Stimulated activated effector memory CD8-positive, alpha-beta T cell treated with anti-CD3 and anti-CD28 coated beads, Interleukin-12 subunit alpha, Interleukin-12 subunit beta, amount 100 ng/mL, for 72 hours (primary cell): ENCODE measurements at regions not wholly inside any gene's neighbourhood (a gene's known extent, or its start where the extent isn't known, plus 50 kb on each side); places are given as distances from the start of the nearest gene placed in this dataset.

ENCODE experiments used
- ATAC-seq: fragments of 150-1000 bp; cut with Tn5 transposase; 2 replicates; pipeline ENCODE4 v1.10.0; 2021
- DNase-seq, 2 donors: peaks; one replicate each; pipeline ENCODE4 v3.0.0; 2021 to 2022; ENCODE audit warnings: low spot score in 2 of 2
- H3K27ac Mint-ChIP-seq: one replicate; pipeline ENCODE4 v1.8.0; 2022; ENCODE audit warnings: mild to moderate bottlenecking, mixed read lengths
- H3K36me3 Mint-ChIP-seq: one replicate; pipeline ENCODE4 v1.8.0; 2022; ENCODE audit warnings: mild to moderate bottlenecking, mixed read lengths
- H3K4me1 Mint-ChIP-seq: one replicate; pipeline ENCODE4 v1.8.0; 2022; ENCODE audit warnings: mixed read lengths
- H3K4me3 Mint-ChIP-seq: one replicate; pipeline ENCODE4 v1.8.0; 2022; ENCODE audit warnings: mild to moderate bottlenecking, mixed read lengths
- H3K9me3 Mint-ChIP-seq: one replicate; pipeline ENCODE4 v1.8.0; 2022; ENCODE audit warnings: mixed read lengths

GRCh38 chr3:10575601-10576160 is 70.3 kb upstream of the ATP2B2 start:
- Mint-ChIP-seq H3K36me3 (no peaks in the 10 kb centered on the region), H3K4me1 (peaks cover 10% of the 10 kb centered on the region), H3K27ac (no peak overlapping the region), H3K4me3 (no peak overlapping the region), H3K9me3 (no peaks in the 10 kb centered on the region)
- DNase-seq (no peak), ATAC-seq (no peak)

- H3K36me3 Mint-ChIP-seq = no peaks in the 10 kb centered on the region
- no peak overlapping the region for H3K4me3 Mint-ChIP-seq
- no peak for ATAC-seq
- peaks cover 10% of the 10 kb centered on the region for H3K4me1 Mint-ChIP-seq
- H3K27ac Mint-ChIP-seq = no peak overlapping the region
- H3K9me3 Mint-ChIP-seq = no peaks in the 10 kb centered on the region
- no peak for DNase-seq
Measured at GRCh38 chr3:10577486-10577885, 72.1 kb upstream of the ATP2B2 start.

- Mint-ChIP-seq H3K9me3 (no peaks in the 10 kb centered on the region), H3K36me3 (no peaks in the 10 kb centered on the region), H3K4me3 (no peak overlapping the region), H3K4me1 (no peaks in the 10 kb centered on the region), H3K27ac (no peak overlapping the region)
- ATAC-seq (no peak), DNase-seq (no peak)
Measured at GRCh38 chr3:10580426-10580825, 75.0 kb upstream of the ATP2B2 start.

GRCh38 chr3:10581251-10581650 is 75.9 kb upstream of the ATP2B2 start:
- Mint-ChIP-seq H3K4me3 (no peak overlapping the region), H3K4me1 (no peaks in the 10 kb centered on the region), H3K36me3 (no peaks in the 10 kb centered on the region), H3K27ac (no peak overlapping the region), H3K9me3 (no peaks in the 10 kb centered on the region)
- ATAC-seq (no peak), DNase-seq (no peak)

- Mint-ChIP-seq H3K36me3 (no peaks in the 10 kb centered on the region), H3K4me3 (no peak overlapping the region), H3K9me3 (no peaks in the 10 kb centered on the region), H3K4me1 (no peaks in the 10 kb centered on the region), H3K27ac (no peak overlapping the region)
- ATAC-seq (no peak), DNase-seq (no peak)
Measured at GRCh38 chr3:10581716-10582115, 76.3 kb upstream of the ATP2B2 start.

GRCh38 chr3:10582733-10583132 is 77.3 kb upstream of the ATP2B2 start:
- no peak for ATAC-seq
- H3K4me3 Mint-ChIP-seq = no peak overlapping the region
- no peak for DNase-seq
- no peaks in the 10 kb centered on the region for H3K36me3 Mint-ChIP-seq
- no peak overlapping the region for H3K27ac Mint-ChIP-seq
- no peaks in the 10 kb centered on the region for H3K9me3 Mint-ChIP-seq
- H3K4me1 Mint-ChIP-seq = no peaks in the 10 kb centered on the region

- Mint-ChIP-seq H3K4me1 (no peaks in the 10 kb centered on the region), H3K27ac (no peak overlapping the region), H3K9me3 (no peaks in the 10 kb centered on the region), H3K36me3 (no peaks in the 10 kb centered on the region), H3K4me3 (no peak overlapping the region)
- ATAC-seq (no peak), DNase-seq (no peak)
Measured at GRCh38 chr3:10583798-10584708, 78.7 kb upstream of the ATP2B2 start.

- no peak overlapping the region for H3K4me3 Mint-ChIP-seq
- no peak overlapping the region for H3K27ac Mint-ChIP-seq
- no peak for ATAC-seq
- no peaks in the 10 kb centered on the region for H3K36me3 Mint-ChIP-seq
- no peak for DNase-seq
- H3K9me3 Mint-ChIP-seq = no peaks in the 10 kb centered on the region
- no peaks in the 10 kb centered on the region for H3K4me1 Mint-ChIP-seq
Measured at GRCh38 chr3:10585945-10586344, 80.6 kb upstream of the ATP2B2 start.

- H3K27ac Mint-ChIP-seq = no peak overlapping the region
- H3K4me3 Mint-ChIP-seq = no peak overlapping the region
- peak; percentile 9 to 53 for DNase-seq
- H3K4me1 Mint-ChIP-seq = no peaks in the 10 kb centered on the region
- peak; percentile 49 for ATAC-seq
- no peaks in the 10 kb centered on the region for H3K9me3 Mint-ChIP-seq
- H3K36me3 Mint-ChIP-seq = peaks cover 6% of the 10 kb centered on the region
Measured at GRCh38 chr3:10594915-10595314, 89.5 kb upstream of the ATP2B2 start.

- no peak overlapping the region for H3K4me3 Mint-ChIP-seq
- peaks cover 6% of the 10 kb centered on the region for H3K36me3 Mint-ChIP-seq
Measured at GRCh38 chr3:10596746-10597448, 91.5 kb upstream of the ATP2B2 start.

GRCh38 chr3:10597733-10598132 is 92.3 kb upstream of the ATP2B2 start:
- peaks cover 3% of the 10 kb centered on the region for H3K36me3 Mint-ChIP-seq
- H3K9me3 Mint-ChIP-seq = no peaks in the 10 kb centered on the region
- H3K4me3 Mint-ChIP-seq = no peak overlapping the region
- no peak overlapping the region for H3K27ac Mint-ChIP-seq
- H3K4me1 Mint-ChIP-seq = peaks cover 8% of the 10 kb centered on the region
- DNase-seq (no peak), ATAC-seq (no peak)

More at GRCh38 chr3:10596746-10597448, 91.5 kb upstream of the ATP2B2 start:
- H3K4me1 Mint-ChIP-seq = no peaks in the 10 kb centered on the region
- DNase-seq = no peak
- no peak overlapping the region for H3K27ac Mint-ChIP-seq
- no peaks in the 10 kb centered on the region for H3K9me3 Mint-ChIP-seq
- ATAC-seq = no peak

GRCh38 chr3:10599017-10599416 is 93.6 kb upstream of the ATP2B2 start:
- Mint-ChIP-seq H3K9me3 (no peaks in the 10 kb centered on the region), H3K4me1 (peaks cover 21% of the 10 kb centered on the region), H3K4me3 (no peak overlapping the region), H3K36me3 (no peaks in the 10 kb centered on the region), H3K27ac (no peak overlapping the region)
- no peak for ATAC-seq
- DNase-seq = no peak

GRCh38 chr3:10599444-10599843 is 94.1 kb upstream of the ATP2B2 start:
- no peak for ATAC-seq
- no peak for DNase-seq
- H3K4me3 Mint-ChIP-seq = no peak overlapping the region
- H3K27ac Mint-ChIP-seq = no peak overlapping the region
- no peaks in the 10 kb centered on the region for H3K36me3 Mint-ChIP-seq
- H3K9me3 Mint-ChIP-seq = no peaks in the 10 kb centered on the region
- H3K4me1 Mint-ChIP-seq = peaks cover 25% of the 10 kb centered on the region

GRCh38 chr3:10600296-10600714 is 94.9 kb upstream of the ATP2B2 start:
- Mint-ChIP-seq H3K4me1 (peaks cover 27% of the 10 kb centered on the region), H3K36me3 (no peaks in the 10 kb centered on the region), H3K9me3 (no peaks in the 10 kb centered on the region), H3K4me3 (no peak overlapping the region), H3K27ac (no peak overlapping the region)
- ATAC-seq = no peak
- DNase-seq = no peak

- no peak for ATAC-seq
- DNase-seq = no peak
- Mint-ChIP-seq H3K4me1 (peaks cover 27% of the 10 kb centered on the region), H3K9me3 (no peaks in the 10 kb centered on the region), H3K4me3 (no peak overlapping the region), H3K36me3 (no peaks in the 10 kb centered on the region), H3K27ac (no peak overlapping the region)
Measured at GRCh38 chr3:10600726-10601125, 95.3 kb upstream of the ATP2B2 start.
